ENCODE measurements at regions not wholly inside any gene's neighbourhood (a gene's known extent, or its start where the extent isn't known, plus 50 kb on each side); places are given as distances from the start of the nearest gene placed in this dataset.

DNA sequence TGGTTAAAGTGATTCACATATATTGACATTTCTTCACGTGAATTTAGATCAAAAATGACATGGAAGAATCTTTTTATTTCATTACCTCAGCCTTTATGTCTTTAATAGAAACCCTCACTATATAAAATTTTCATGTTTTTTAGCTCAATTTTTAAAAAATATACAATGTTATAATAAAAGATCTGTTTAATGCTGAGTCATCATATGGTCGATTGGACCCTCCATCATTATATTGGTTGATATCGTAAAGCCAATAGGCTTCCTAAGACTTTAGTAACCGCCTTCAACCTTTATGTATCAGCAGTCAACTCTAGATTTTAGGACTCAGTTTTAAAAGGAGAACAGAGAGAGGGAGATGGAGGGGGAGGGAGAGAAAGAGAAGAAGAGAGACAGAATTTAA is 162.3 kb upstream of the FERD3L start:
- TF ChIP-seq, protein P1, sequence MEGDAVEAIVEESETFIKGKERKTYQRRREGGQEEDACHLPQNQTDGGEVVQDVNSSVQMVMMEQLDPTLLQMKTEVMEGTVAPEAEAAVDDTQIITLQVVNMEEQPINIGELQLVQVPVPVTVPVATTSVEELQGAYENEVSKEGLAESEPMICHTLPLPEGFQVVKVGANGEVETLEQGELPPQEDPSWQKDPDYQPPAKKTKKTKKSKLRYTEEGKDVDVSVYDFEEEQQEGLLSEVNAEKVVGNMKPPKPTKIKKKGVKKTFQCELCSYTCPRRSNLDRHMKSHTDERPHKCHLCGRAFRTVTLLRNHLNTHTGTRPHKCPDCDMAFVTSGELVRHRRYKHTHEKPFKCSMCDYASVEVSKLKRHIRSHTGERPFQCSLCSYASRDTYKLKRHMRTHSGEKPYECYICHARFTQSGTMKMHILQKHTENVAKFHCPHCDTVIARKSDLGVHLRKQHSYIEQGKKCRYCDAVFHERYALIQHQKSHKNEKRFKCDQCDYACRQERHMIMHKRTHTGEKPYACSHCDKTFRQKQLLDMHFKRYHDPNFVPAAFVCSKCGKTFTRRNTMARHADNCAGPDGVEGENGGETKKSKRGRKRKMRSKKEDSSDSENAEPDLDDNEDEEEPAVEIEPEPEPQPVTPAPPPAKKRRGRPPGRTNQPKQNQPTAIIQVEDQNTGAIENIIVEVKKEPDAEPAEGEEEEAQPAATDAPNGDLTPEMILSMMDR (IDR thresholded peaks at IDR 0.05), result no peak
- Histone ChIP-seq H3K27me3 (ENCODE audit: insufficient read depth in 3 of 3, low read length in 2 of 3) (no peaks in the 10 kb centered on the region), H3K4me3 (no peak overlapping the region), H3K27ac (no peak overlapping the region), H3K9me3 (no peaks in the 10 kb centered on the region), H3K4me1 (no peaks in the 10 kb centered on the region), H3K36me3 (ENCODE audit: insufficient read depth in 1 of 2, low read depth in 1 of 2) (no peaks in the 10 kb centered on the region)
- no peak for DNase-seq
- intact Hi-C loops (cut with DNase I), result no loop called here
- ATAC-seq, result no peak
- WGBS, 3 donors, result 84 to 89% (median 88%) methylated on average over 4 of the region's 4 CpGs

DNA sequence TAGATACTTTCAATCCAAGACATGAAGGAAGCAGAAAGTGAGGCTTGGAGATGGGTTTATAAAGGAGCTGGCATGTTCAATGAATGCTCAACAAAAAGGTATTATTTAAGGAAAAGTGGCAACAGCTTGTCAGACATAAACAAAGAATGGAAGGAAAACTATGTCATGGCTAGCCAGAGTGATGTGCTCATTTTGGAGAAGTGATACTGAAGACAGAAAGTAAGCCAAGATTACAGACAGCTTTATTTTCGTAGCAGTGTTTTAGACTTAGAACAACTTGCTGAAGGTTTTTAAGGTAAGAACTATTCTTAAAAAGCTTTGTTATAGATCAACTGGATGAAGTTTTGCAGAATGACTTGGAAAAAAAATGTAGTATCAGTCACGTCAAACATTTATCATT is 160.5 kb upstream of the FERD3L start:
- TF ChIP-seq, protein P1 (IDR thresholded peaks at IDR 0.05), result no peak
- 81 to 86% (median 84%) methylated on average over 2 of the region's 2 CpGs for WGBS, 3 donors
- Histone ChIP-seq H3K4me3 (no peak overlapping the region), H3K9me3 (no peaks in the 10 kb centered on the region), H3K27ac (no peak overlapping the region), H3K27me3 (ENCODE audit: insufficient read depth in 3 of 3, low read length in 2 of 3) (no peaks in the 10 kb centered on the region), H3K36me3 (ENCODE audit: insufficient read depth in 1 of 2, low read depth in 1 of 2) (no peaks in the 10 kb centered on the region), H3K4me1 (no peaks in the 10 kb centered on the region)
- ATAC-seq (no peak), DNase-seq (no peak)
- intact Hi-C loops (cut with DNase I), result no loop called here

DNA sequence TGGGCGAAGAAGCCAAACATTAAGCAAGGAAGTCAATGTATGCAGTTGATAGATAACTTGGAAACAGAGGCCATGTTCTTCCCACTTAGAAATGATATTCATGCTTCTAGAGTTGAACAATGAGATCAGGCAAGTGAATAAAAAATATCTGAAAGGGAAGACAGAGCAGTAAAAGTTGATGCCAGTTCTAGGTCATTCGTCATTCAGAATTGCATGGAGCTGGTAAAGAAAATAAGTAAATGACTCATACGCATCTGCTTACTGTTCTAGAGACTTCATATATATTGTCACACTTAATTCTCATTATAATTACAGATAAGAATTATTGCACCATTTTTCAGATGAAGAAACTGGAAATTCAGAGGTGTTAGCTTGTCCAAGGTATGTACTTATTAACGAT is 158.9 kb upstream of the FERD3L start:
- H3K27me3 ChIP-seq (ENCODE audit: insufficient read depth in 3 of 3, low read length in 2 of 3), result no peaks in the 10 kb centered on the region
- DNase-seq (no peak), ATAC-seq (no peak)
- WGBS, 3 donors, result 92 to 95% (median 94%) methylated on average over 4 of the region's 4 CpGs
- H3K4me1 ChIP-seq, result no peaks in the 10 kb centered on the region
- H3K9me3 ChIP-seq, result no peaks in the 10 kb centered on the region
- H3K27ac ChIP-seq, result no peak overlapping the region
- H3K4me3 ChIP-seq, result no peak overlapping the region
- intact Hi-C loops (cut with DNase I), result no loop called here
- TF ChIP-seq, protein P1 (IDR thresholded peaks at IDR 0.05), result no peak
- H3K36me3 ChIP-seq (ENCODE audit: insufficient read depth in 1 of 2, low read depth in 1 of 2), result no peaks in the 10 kb centered on the region

DNA sequence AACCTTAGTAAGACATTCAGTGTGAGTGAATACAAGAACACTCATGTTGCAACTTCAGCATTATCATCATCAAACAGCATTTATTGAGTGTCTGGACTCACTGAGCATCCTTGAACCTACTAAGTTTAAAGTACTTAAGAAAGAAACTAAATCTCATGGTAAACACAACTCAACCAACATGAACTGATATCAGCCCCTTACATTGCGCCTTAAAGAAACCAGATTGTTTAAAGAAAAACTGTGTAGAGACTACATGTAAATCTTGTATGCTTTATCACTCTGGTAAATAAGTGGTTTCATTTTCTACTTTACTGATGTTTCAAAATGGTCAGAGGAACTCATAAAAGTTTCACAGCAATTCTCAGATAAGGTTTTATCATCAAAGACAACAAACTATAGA is 157.5 kb upstream of the FERD3L start:
- H3K27me3 ChIP-seq (ENCODE audit: insufficient read depth in 3 of 3, low read length in 2 of 3), result no peaks in the 10 kb centered on the region
- H3K4me3 ChIP-seq, result no peak overlapping the region
- no peaks in the 10 kb centered on the region for H3K9me3 ChIP-seq
- no peaks in the 10 kb centered on the region for H3K36me3 ChIP-seq (ENCODE audit: insufficient read depth in 1 of 2, low read depth in 1 of 2)
- DNase-seq (no peak), ATAC-seq (no peak)
- WGBS, 3 donors, result 96 to 100% (median 100%) methylated on average over 1 of the region's 1 CpG
- TF ChIP-seq, protein P1 (IDR thresholded peaks at IDR 0.05), result no peak
- H3K4me1 ChIP-seq, result no peaks in the 10 kb centered on the region
- intact Hi-C loops (cut with DNase I), result no loop called here
- no peak overlapping the region for H3K27ac ChIP-seq

DNA sequence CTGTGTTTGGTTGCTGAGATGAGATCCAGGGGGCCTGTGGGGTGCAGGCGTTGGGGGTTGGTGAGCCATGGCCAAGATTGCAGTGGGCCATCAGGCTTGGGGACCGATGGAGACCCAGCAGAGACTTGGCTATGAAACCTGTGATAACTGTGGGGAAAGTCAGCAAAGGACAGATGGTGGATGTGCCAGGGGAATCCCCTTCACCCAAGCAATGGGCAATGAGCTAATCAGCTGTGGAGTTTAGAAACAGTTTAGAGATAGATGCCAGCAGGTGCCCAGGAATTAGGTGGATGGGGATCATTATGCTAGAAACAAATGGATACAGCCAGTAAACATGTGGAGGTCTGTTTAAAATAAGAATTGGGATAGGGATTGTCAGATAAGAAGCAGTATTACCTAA is 151.4 kb upstream of the FERD3L start:
- intact Hi-C loops (cut with DNase I), result no loop called here
- no peaks in the 10 kb centered on the region for H3K27me3 ChIP-seq (ENCODE audit: insufficient read depth in 3 of 3, low read length in 2 of 3)

More for the DNA sequence above, 151.4 kb upstream of the FERD3L start:
- ATAC-seq (no peak), DNase-seq (no peak)
- TF ChIP-seq, protein P1 (IDR thresholded peaks at IDR 0.05), result no peak
- no peak overlapping the region for H3K27ac ChIP-seq
- 56 to 68% (median 66%) methylated on average over 2 of the region's 2 CpGs for WGBS, 3 donors
- H3K36me3 ChIP-seq (ENCODE audit: insufficient read depth in 1 of 2, low read depth in 1 of 2), result no peaks in the 10 kb centered on the region
- H3K4me3 ChIP-seq, result no peak overlapping the region
- H3K4me1 ChIP-seq, result peaks cover 8% of the 10 kb centered on the region
- no peaks in the 10 kb centered on the region for H3K9me3 ChIP-seq
